ENCODE measurements at regions not wholly inside any gene's neighbourhood (a gene's known extent, or its start where the extent isn't known, plus 50 kb on each side); places are given as distances from the start of the nearest gene placed in this dataset.
A peak's percentile ranks its signal among the peaks of the same experiment; 100 is the strongest.

GRCh38 chr2:65918760-65919187, 486.4 kb upstream of the SPRED2 start:
- TF ChIP-seq CTCF (IDR thresholded peaks at IDR 0.05) (peak; percentile 30; the same call in 1 of the 2 replicates), ZFX (IDR thresholded peaks at IDR 0.05; ENCODE audit: borderline replicate concordance) (no peak)
